ENCODE measurements at regions not wholly inside any gene's neighbourhood (a gene's known extent, or its start where the extent isn't known, plus 50 kb on each side); places are given as distances from the start of the nearest gene placed in this dataset.

DNA sequence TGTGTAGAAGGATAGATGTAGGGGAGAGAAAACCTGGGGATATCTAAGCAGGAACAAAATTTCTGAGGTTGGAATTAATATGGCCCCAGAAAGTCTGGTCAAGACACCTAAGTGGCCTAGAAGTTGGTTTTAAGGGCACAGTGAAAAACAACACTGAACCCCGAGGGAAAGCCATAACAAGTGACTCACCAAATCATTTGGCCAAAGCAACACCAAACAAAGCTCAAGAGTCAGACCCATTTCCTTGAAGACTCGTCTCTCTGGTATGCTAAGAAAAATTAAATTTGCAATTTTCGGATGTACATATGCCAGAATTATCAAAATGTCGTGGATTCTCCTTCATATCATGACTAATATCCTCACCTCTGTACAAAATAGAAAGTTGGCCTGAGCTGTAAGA is 162.9 kb downstream of the SMIM20 start:
- TF ChIP-seq, protein P1, sequence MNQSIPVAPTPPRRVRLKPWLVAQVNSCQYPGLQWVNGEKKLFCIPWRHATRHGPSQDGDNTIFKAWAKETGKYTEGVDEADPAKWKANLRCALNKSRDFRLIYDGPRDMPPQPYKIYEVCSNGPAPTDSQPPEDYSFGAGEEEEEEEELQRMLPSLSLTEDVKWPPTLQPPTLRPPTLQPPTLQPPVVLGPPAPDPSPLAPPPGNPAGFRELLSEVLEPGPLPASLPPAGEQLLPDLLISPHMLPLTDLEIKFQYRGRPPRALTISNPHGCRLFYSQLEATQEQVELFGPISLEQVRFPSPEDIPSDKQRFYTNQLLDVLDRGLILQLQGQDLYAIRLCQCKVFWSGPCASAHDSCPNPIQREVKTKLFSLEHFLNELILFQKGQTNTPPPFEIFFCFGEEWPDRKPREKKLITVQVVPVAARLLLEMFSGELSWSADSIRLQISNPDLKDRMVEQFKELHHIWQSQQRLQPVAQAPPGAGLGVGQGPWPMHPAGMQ (IDR thresholded peaks at IDR 0.05; ENCODE audit: borderline replicate concordance): no peak
- TF ChIP-seq, protein P2, sequence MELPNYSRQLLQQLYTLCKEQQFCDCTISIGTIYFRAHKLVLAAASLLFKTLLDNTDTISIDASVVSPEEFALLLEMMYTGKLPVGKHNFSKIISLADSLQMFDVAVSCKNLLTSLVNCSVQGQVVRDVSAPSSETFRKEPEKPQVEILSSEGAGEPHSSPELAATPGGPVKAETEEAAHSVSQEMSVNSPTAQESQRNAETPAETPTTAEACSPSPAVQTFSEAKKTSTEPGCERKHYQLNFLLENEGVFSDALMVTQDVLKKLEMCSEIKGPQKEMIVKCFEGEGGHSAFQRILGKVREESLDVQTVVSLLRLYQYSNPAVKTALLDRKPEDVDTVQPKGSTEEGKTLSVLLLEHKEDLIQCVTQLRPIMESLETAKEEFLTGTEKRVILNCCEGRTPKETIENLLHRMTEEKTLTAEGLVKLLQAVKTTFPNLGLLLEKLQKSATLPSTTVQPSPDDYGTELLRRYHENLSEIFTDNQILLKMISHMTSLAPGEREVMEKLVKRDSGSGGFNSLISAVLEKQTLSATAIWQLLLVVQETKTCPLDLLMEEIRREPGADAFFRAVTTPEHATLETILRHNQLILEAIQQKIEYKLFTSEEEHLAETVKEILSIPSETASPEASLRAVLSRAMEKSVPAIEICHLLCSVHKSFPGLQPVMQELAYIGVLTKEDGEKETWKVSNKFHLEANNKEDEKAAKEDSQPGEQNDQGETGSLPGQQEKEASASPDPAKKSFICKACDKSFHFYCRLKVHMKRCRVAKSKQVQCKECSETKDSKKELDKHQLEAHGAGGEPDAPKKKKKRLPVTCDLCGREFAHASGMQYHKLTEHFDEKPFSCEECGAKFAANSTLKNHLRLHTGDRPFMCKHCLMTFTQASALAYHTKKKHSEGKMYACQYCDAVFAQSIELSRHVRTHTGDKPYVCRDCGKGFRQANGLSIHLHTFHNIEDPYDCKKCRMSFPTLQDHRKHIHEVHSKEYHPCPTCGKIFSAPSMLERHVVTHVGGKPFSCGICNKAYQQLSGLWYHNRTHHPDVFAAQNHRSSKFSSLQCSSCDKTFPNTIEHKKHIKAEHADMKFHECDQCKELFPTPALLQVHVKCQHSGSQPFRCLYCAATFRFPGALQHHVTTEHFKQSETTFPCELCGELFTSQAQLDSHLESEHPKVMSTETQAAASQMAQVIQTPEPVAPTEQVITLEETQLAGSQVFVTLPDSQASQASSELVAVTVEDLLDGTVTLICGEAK (IDR thresholded peaks at IDR 0.05; ENCODE audit: borderline replicate concordance): no peak
- no peak for TF ChIP-seq MXI1 (IDR thresholded peaks at IDR 0.05; ENCODE audit: low read depth, low read length)
- no peak for TF ChIP-seq BHLHE40 (IDR thresholded peaks at IDR 0.05; ENCODE audit: borderline replicate concordance in 1 of 2, low read depth in 2 of 2, low read length in 1 of 2)
- TF ChIP-seq, protein P3, sequence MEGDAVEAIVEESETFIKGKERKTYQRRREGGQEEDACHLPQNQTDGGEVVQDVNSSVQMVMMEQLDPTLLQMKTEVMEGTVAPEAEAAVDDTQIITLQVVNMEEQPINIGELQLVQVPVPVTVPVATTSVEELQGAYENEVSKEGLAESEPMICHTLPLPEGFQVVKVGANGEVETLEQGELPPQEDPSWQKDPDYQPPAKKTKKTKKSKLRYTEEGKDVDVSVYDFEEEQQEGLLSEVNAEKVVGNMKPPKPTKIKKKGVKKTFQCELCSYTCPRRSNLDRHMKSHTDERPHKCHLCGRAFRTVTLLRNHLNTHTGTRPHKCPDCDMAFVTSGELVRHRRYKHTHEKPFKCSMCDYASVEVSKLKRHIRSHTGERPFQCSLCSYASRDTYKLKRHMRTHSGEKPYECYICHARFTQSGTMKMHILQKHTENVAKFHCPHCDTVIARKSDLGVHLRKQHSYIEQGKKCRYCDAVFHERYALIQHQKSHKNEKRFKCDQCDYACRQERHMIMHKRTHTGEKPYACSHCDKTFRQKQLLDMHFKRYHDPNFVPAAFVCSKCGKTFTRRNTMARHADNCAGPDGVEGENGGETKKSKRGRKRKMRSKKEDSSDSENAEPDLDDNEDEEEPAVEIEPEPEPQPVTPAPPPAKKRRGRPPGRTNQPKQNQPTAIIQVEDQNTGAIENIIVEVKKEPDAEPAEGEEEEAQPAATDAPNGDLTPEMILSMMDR (IDR thresholded peaks at IDR 0.05 in 2 of 3, conservative IDR thresholded peaks at IDR 0.05 in 1 of 3; ENCODE audit: control insufficient read depth in 2 of 3, extremely low read depth in 1 of 3, insufficient read depth in 1 of 3, low read depth in 3 of 3, low read length in 3 of 3): no peak
- no peak for TF ChIP-seq FOS (IDR thresholded peaks at IDR 0.05; ENCODE audit: borderline replicate concordance, extremely low read depth, insufficient read length)
- TF ChIP-seq JUNB (IDR thresholded peaks at IDR 0.05): no peak
- TF ChIP-seq, protein P4, sequence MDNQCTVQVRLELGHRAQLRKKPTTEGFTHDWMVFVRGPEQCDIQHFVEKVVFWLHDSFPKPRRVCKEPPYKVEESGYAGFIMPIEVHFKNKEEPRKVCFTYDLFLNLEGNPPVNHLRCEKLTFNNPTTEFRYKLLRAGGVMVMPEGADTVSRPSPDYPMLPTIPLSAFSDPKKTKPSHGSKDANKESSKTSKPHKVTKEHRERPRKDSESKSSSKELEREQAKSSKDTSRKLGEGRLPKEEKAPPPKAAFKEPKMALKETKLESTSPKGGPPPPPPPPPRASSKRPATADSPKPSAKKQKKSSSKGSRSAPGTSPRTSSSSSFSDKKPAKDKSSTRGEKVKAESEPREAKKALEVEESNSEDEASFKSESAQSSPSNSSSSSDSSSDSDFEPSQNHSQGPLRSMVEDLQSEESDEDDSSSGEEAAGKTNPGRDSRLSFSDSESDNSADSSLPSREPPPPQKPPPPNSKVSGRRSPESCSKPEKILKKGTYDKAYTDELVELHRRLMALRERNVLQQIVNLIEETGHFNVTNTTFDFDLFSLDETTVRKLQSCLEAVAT (IDR thresholded peaks at IDR 0.05): no peak
- no peak for TF ChIP-seq HCFC1 (IDR thresholded peaks at IDR 0.05; ENCODE audit: low read length)
- no peak for TF ChIP-seq POLR2A (IDR thresholded peaks at IDR 0.05; ENCODE audit: low read depth, low read length)
